GM18519 (cell line): ENCODE measurements at regions not wholly inside any gene's neighbourhood (a gene's known extent, or its start where the extent isn't known, plus 50 kb on each side); places are given as distances from the start of the nearest gene placed in this dataset.
"Not testable (repeated sequence)": the region's sequence is repeated elsewhere in the genome, so short reads cannot be mapped to it uniquely, and the experiment has no call there.

Source experiments
- ATAC-seq: cut with Tn5 transposase; IDR thresholded peaks from one replicate; pipeline ENCODE4 v1.9.1; 2021; ENCODE audit warnings: mild to moderate bottlenecking, moderate library complexity; ENCODE audit not compliant: unreplicated experiment, low FRiP score

GRCh38 chr1:58964880-58965279 is 181.0 kb upstream of the JUN start:
- ATAC-seq: no peak

GRCh38 chr1:58966103-58966916 is 182.5 kb upstream of the JUN start:
- ATAC-seq: no peak

- ATAC-seq: no peak
These were observed 183.3 kb upstream of the JUN start for GRCh38 chr1:58966917-58967740.

- peak; percentile 83 for ATAC-seq
These were observed 184.6 kb upstream of the JUN start for GRCh38 chr1:58968360-58968952.

- not testable (repeated sequence) for ATAC-seq
These were observed 185.3 kb upstream of the JUN start for GRCh38 chr1:58969176-58969575.

- no peak for ATAC-seq
These were observed 187.8 kb upstream of the JUN start for GRCh38 chr1:58971629-58972140.

GRCh38 chr1:58975888-58976287 is 192.0 kb upstream of the JUN start:
- ATAC-seq: no peak

- ATAC-seq: no peak
These were observed 192.4 kb upstream of the JUN start for GRCh38 chr1:58976294-58976693.

- no peak for ATAC-seq
These were observed 193.8 kb upstream of the JUN start for GRCh38 chr1:58977598-58977997.

GRCh38 chr1:58978096-58978495 is 194.2 kb upstream of the JUN start:
- ATAC-seq: no peak

GRCh38 chr1:58979086-58979485 is 195.2 kb upstream of the JUN start:
- no peak for ATAC-seq

GRCh38 chr1:58979677-58980076 is 195.8 kb upstream of the JUN start:
- ATAC-seq: no peak

- no peak for ATAC-seq
These were observed 197.5 kb upstream of the JUN start for GRCh38 chr1:58981392-58981791.

- ATAC-seq: no peak
These were observed 198.6 kb upstream of the JUN start for GRCh38 chr1:58982259-58982998.

- no peak for ATAC-seq
These were observed 199.3 kb upstream of the JUN start for GRCh38 chr1:58983162-58983561.

- no peak for ATAC-seq
These were observed 199.9 kb upstream of the JUN start for GRCh38 chr1:58983633-58984245.

- ATAC-seq: no peak
These were observed 203.3 kb upstream of the JUN start for GRCh38 chr1:58986996-58987767.

- no peak for ATAC-seq
These were observed 204.9 kb upstream of the JUN start for GRCh38 chr1:58988752-58989151.

GRCh38 chr1:58989845-58990244 is 206.0 kb upstream of the JUN start:
- no peak for ATAC-seq
